ENCODE measurements at regions not wholly inside any gene's neighbourhood (a gene's known extent, or its start where the extent isn't known, plus 50 kb on each side); places are given as distances from the start of the nearest gene placed in this dataset.

DNA sequence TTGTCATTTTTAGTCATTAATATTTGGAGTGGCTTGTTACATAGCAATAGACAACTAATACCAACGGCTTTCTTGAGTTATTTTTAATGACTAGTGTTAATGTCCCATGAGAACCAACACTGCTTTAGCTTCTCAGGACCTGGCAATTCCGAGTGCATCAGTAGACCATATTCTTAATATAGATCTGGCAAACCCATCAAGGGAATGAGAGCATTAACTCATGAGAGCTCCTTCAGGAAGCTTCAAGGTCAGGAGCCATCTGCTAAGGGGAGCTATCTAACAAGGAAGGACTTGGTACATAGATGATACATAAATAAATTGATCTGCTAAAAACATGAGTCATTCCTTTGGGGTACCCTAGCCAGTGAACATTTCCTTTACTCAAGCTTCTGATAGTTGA lies 122.6 kb upstream of the EPHA3 start:
- TF ChIP-seq, protein P1, sequence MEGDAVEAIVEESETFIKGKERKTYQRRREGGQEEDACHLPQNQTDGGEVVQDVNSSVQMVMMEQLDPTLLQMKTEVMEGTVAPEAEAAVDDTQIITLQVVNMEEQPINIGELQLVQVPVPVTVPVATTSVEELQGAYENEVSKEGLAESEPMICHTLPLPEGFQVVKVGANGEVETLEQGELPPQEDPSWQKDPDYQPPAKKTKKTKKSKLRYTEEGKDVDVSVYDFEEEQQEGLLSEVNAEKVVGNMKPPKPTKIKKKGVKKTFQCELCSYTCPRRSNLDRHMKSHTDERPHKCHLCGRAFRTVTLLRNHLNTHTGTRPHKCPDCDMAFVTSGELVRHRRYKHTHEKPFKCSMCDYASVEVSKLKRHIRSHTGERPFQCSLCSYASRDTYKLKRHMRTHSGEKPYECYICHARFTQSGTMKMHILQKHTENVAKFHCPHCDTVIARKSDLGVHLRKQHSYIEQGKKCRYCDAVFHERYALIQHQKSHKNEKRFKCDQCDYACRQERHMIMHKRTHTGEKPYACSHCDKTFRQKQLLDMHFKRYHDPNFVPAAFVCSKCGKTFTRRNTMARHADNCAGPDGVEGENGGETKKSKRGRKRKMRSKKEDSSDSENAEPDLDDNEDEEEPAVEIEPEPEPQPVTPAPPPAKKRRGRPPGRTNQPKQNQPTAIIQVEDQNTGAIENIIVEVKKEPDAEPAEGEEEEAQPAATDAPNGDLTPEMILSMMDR (conservative IDR thresholded peaks at IDR 0.05; ENCODE audit: control insufficient read depth, insufficient read depth, low read depth, low read length), result no peak

DNA sequence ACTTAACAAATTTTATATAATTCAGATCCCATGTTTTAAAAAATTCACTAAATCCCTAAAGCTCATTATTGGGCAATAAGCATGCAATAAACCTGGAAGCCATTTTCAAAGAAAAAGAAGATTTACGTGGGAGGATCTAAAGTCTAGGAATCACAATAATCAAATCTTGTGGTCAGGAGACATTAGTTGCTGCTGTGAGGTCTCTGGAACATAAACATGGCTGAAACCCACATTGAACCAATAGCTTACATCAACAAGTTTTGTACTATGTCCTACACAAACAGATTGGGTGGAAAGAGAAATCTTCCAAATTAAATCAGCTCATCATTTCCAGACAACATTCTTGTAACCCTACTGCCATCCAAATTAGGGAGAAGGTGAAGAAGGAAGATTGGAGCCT lies 121.9 kb upstream of the EPHA3 start:
- no peak overlapping the region for H3K4me3 ChIP-seq (ENCODE audit: control insufficient read depth, low read depth, low read length)
- DNase-seq (ENCODE audit: low read depth), result no peak
- TF ChIP-seq, protein P1 (conservative IDR thresholded peaks at IDR 0.05; ENCODE audit: control insufficient read depth, insufficient read depth, low read depth, low read length), result no peak

More for the DNA sequence above, 122.6 kb upstream of the EPHA3 start:
- DNase-seq (ENCODE audit: low read depth), result no peak
- H3K4me3 ChIP-seq (ENCODE audit: control insufficient read depth, low read depth, low read length), result no peak overlapping the region

DNA sequence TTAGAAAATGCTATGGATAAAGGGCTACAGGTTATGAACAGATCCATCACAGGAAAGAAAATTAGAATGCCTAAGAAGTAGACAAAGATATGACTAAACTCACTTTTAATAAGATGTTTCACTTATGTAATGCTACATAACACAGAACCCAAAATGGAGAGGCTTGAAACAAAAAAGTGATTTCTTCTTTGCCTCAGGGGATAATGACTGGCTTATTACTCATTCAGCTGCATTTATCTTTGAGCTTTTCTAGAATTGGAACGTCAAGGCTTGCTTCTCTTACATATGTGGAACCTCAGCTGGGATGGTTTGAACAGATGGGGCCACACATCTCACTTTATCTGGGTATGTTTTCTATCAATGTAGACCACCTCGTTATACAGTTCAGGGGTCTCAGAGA lies 120.6 kb upstream of the EPHA3 start:
- H3K4me3 ChIP-seq (ENCODE audit: control insufficient read depth, low read depth, low read length), result no peak overlapping the region
- peak; percentile 38 for DNase-seq (ENCODE audit: low read depth)
- TF ChIP-seq, protein P1 (conservative IDR thresholded peaks at IDR 0.05; ENCODE audit: control insufficient read depth, insufficient read depth, low read depth, low read length), result no peak

DNA sequence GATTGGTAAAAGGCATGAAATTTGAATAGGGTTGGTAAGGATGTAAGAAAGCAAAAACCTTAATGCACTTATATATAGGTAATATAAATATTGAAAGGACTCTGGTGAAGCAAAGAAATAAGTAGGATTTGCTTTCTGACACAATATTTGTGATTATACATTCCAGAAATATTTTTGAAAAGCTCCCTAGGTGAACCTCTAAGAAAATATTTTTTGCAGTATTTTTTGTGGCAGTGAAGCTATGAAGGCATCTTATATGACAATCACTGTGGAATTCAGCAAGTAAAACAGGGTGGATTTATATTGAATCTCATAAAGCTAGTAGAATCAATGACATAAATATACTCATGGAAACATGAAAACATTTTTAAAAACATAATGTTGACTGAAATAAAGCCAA lies 119.6 kb upstream of the EPHA3 start:
- DNase-seq (ENCODE audit: low read depth), result no peak
- TF ChIP-seq, protein P1 (conservative IDR thresholded peaks at IDR 0.05; ENCODE audit: control insufficient read depth, insufficient read depth, low read depth, low read length), result no peak
- no peak overlapping the region for H3K4me3 ChIP-seq (ENCODE audit: control insufficient read depth, low read depth, low read length)

DNA sequence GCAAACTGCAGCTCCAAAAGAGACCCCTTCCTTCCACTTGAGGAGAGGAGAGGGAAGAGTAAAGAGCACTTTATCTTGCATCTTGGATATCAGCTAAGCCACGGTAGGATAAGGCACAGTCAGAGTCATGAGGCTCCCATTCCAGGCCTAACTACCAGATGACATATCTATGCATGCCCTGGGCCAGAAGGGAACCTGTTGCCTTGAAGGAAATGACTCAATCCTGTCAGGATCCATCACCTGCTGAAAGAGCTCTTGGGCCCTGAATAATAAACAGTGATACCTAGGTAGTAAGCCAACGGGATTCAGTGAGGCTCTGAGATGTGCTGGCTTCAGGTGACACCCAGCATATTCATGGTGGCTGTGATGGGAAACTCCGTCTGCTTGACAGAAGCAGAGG lies 118.5 kb upstream of the EPHA3 start:
- no peak overlapping the region for H3K4me3 ChIP-seq (ENCODE audit: control insufficient read depth, low read depth, low read length)
- no peak for DNase-seq (ENCODE audit: low read depth)
- TF ChIP-seq, protein P1 (conservative IDR thresholded peaks at IDR 0.05; ENCODE audit: control insufficient read depth, insufficient read depth, low read depth, low read length), result no peak

DNA sequence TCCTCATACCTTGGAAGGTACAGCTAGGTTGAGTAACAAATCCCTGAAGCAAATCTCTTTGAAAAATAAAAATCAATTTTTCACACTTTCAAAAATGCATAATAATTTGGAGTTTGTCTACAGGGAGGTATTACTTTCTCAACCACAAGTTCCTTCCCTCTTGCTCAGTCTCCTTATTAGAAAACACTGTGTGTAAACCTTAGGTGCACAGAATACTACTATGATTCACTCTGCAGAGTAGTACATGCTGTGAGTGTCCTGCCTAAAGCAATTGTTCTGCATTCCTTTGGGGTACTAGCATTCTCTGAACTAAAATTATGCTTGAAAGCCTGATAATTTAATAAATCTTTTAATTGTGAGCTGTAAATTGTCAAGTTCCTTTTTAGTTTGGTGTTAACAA lies 115.9 kb upstream of the EPHA3 start:
- no peak overlapping the region for H3K4me3 ChIP-seq (ENCODE audit: control insufficient read depth, low read depth, low read length)
- DNase-seq (ENCODE audit: low read depth), result no peak
- TF ChIP-seq, protein P1 (conservative IDR thresholded peaks at IDR 0.05; ENCODE audit: control insufficient read depth, insufficient read depth, low read depth, low read length), result no peak

DNA sequence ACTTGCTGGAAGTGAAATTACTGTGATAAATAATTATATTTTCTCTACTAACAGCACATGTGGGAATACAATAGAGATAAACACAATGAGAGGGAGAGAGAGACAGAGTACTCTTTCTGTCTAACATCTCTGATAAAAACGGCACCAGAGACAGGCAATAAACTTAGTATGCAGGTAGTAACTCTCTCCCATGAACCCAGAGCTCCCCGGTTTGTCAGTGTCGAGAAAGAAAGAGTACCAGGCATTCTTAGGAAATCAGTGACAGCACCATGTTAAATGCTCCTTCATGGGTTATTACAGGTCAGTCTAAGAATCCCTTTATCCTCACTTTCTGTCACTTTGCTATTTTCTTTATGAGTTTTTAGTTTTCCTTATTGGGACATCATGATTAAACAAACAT lies 110.7 kb upstream of the EPHA3 start:
- no peak overlapping the region for H3K4me3 ChIP-seq (ENCODE audit: control insufficient read depth, low read depth, low read length)
- DNase-seq (ENCODE audit: low read depth), result no peak
- TF ChIP-seq, protein P1 (conservative IDR thresholded peaks at IDR 0.05; ENCODE audit: control insufficient read depth, insufficient read depth, low read depth, low read length), result no peak

Measured in fibroblast of mammary gland (primary cell).